ENCODE measurements at regions not wholly inside any gene's neighbourhood (a gene's known extent, or its start where the extent isn't known, plus 50 kb on each side); places are given as distances from the start of the nearest gene placed in this dataset.

DNA sequence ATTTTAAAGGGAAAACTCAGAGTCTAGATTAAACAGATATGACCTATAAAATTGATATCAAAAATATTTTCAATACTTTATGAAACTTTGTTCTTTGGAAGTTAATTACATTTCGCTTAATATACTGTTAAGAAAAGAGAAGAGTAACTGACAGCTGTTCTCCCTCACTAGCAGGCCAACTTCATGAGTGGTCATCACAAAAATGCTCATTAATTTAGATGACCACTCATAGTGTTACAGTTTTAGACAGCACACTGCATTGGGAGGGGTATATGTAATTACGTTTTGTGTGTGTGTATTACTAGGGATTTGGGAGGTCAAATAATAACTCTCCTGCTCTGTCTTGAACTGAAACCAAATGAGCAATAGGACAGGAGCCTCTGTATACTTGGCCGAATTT is 80.2 kb upstream of the EDNRA start:
- no peaks in the 10 kb centered on the region for H3K27me3 Mint-ChIP-seq

DNA sequence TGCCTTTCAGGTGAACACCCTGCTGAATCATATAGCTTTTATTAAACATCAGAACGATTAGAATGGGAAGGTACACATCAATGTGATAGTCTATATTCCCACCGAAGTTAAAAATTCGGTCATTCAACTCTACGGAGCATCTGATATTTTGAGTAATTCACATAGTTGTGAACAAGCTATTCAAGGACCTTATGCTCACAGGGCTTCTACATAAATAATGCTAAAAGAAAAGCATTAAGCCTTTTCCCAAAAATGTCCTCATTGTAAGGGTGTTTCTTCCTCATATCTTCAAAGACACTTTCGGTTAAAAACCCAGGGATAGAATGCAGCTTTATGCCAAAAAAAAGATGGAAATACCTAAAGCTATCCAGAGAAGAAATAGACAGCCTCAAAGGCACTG is 79.7 kb upstream of the EDNRA start:
- Histone ChIP-seq H3K4me1 (ENCODE audit: insufficient read depth, low read length) (no peaks in the 10 kb centered on the region), H3K36me3 (ENCODE audit: insufficient read depth, low read length) (no peaks in the 10 kb centered on the region), H3K4me3 (ENCODE audit: low read length) (no peak overlapping the region), H3K27ac (ENCODE audit: low read depth in 1 of 2, low read length in 2 of 2) (no peak overlapping the region), H3K9me3 (ENCODE audit: control insufficient read depth in 1 of 2, insufficient read depth in 1 of 2, low read length in 2 of 2) (peaks cover 0 to 3% of the 10 kb centered on the region in 2 experiments), H3K27me3 (ENCODE audit: control insufficient read depth in 1 of 2, insufficient read depth in 2 of 2, low read length in 2 of 2) (no peaks in the 10 kb centered on the region)
- intact Hi-C loops (cut with DNase I, micrococcal nuclease) = no loop called here
- no peaks in the 10 kb centered on the region for H3K9me3 Mint-ChIP-seq
- H3K4me1 Mint-ChIP-seq (ENCODE audit: low read depth) = no peaks in the 10 kb centered on the region
- H3K36me3 Mint-ChIP-seq (ENCODE audit: low read depth) = no peaks in the 10 kb centered on the region
- ChIA-PET CTCF (no interaction called here), POLR2A (no interaction called here)
- no peak for ATAC-seq (ENCODE audit: poor library complexity)
- TF ChIP-seq, protein P1, sequence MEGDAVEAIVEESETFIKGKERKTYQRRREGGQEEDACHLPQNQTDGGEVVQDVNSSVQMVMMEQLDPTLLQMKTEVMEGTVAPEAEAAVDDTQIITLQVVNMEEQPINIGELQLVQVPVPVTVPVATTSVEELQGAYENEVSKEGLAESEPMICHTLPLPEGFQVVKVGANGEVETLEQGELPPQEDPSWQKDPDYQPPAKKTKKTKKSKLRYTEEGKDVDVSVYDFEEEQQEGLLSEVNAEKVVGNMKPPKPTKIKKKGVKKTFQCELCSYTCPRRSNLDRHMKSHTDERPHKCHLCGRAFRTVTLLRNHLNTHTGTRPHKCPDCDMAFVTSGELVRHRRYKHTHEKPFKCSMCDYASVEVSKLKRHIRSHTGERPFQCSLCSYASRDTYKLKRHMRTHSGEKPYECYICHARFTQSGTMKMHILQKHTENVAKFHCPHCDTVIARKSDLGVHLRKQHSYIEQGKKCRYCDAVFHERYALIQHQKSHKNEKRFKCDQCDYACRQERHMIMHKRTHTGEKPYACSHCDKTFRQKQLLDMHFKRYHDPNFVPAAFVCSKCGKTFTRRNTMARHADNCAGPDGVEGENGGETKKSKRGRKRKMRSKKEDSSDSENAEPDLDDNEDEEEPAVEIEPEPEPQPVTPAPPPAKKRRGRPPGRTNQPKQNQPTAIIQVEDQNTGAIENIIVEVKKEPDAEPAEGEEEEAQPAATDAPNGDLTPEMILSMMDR (IDR thresholded peaks at IDR 0.05) = no peak
- no peaks in the 10 kb centered on the region for H3K27me3 Mint-ChIP-seq
- no peak overlapping the region for H3K27ac Mint-ChIP-seq
- no peak overlapping the region for H3K4me3 Mint-ChIP-seq
- no peak for DNase-seq

More for the DNA sequence above, 80.2 kb upstream of the EDNRA start:
- H3K36me3 Mint-ChIP-seq (ENCODE audit: low read depth) = no peaks in the 10 kb centered on the region
- no peak overlapping the region for H3K4me3 Mint-ChIP-seq
- H3K9me3 ChIP-seq (ENCODE audit: control insufficient read depth in 1 of 2, insufficient read depth in 1 of 2, low read length in 2 of 2) = peaks cover 0 to 3% of the 10 kb centered on the region in 2 experiments
- no peaks in the 10 kb centered on the region for H3K36me3 ChIP-seq (ENCODE audit: insufficient read depth, low read length)
- intact Hi-C loops (cut with DNase I, micrococcal nuclease) = no loop called here
- H3K27me3 ChIP-seq (ENCODE audit: control insufficient read depth in 1 of 2, insufficient read depth in 2 of 2, low read length in 2 of 2) = no peaks in the 10 kb centered on the region
- ATAC-seq (ENCODE audit: poor library complexity) (no peak), DNase-seq (no peak)
- TF ChIP-seq, protein P1 (IDR thresholded peaks at IDR 0.05) = no peak
- H3K4me1 Mint-ChIP-seq (ENCODE audit: low read depth) = no peaks in the 10 kb centered on the region
- CTCF ChIA-PET = no interaction called here
- no peak overlapping the region for H3K27ac Mint-ChIP-seq
- POLR2A ChIA-PET = no interaction called here
- no peaks in the 10 kb centered on the region for H3K4me1 ChIP-seq (ENCODE audit: insufficient read depth, low read length)
- H3K4me3 ChIP-seq (ENCODE audit: low read length) = no peak overlapping the region
- H3K27ac ChIP-seq (ENCODE audit: low read depth in 1 of 2, low read length in 2 of 2) = no peak overlapping the region
- no peaks in the 10 kb centered on the region for H3K9me3 Mint-ChIP-seq

DNA sequence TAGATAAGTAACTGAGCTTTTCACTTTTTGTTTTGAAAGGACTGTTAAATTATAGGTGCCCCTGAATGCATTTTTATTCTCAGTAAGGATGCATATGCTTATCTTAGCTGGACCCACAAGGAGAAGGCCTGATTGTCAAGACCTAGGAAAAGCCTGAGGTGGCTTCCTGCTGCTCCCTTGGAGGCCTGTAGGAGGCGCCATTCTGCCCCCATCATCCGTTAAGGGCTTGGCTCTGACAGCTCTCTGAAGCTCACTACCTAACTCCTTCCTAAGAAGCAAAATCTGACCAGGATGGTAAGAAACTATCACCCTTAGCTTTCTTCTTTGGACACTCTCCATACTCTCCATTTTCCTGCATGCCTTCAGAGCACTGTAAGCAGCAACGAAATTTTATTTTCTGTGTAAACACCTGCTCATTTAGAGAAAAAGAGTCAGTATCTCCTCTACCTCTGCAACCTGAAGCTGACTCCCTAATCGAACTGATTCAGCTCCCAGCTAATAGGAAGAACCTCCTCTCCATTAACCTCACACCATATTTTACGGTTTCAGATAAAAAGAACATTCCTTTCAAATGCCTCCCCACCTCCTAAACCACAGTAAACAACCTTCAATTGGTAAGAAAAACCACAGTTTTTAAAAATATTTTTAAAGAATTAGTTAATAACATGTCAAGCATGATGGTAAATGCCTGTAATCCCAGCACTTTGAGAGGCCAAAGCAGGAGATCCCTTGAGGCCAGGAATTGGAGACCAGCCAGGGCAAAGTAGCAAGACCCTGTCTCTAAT is 73.4 kb upstream of the EDNRA start:
- Mint-ChIP-seq H3K4me1 (ENCODE audit: low read depth) (no peaks in the 10 kb centered on the region), H3K27ac (no peak overlapping the region), H3K9me3 (no peaks in the 10 kb centered on the region), H3K27me3 (no peaks in the 10 kb centered on the region), H3K36me3 (ENCODE audit: low read depth) (no peaks in the 10 kb centered on the region), H3K4me3 (no peak overlapping the region)
- TF ChIP-seq, protein P1 (IDR thresholded peaks at IDR 0.05) = no peak
- ChIA-PET CTCF (no interaction called here), POLR2A (no interaction called here)
- H3K36me3 ChIP-seq (ENCODE audit: insufficient read depth, low read length) = no peaks in the 10 kb centered on the region
- ATAC-seq (ENCODE audit: poor library complexity) (no peak), DNase-seq (no peak)
- intact Hi-C loops (cut with DNase I, micrococcal nuclease) = no loop called here
- no peak overlapping the region for H3K4me3 ChIP-seq (ENCODE audit: low read length)
- H3K4me1 ChIP-seq (ENCODE audit: insufficient read depth, low read length) = no peaks in the 10 kb centered on the region
- no peaks in the 10 kb centered on the region for H3K9me3 ChIP-seq (ENCODE audit: control insufficient read depth in 1 of 2, insufficient read depth in 1 of 2, low read length in 2 of 2)
- H3K27me3 ChIP-seq (ENCODE audit: control insufficient read depth in 1 of 2, insufficient read depth in 2 of 2, low read length in 2 of 2) = no peaks in the 10 kb centered on the region
- H3K27ac ChIP-seq (ENCODE audit: low read depth in 1 of 2, low read length in 2 of 2) = no peak overlapping the region
